GM21528 (cell line): ENCODE measurements at regions not wholly inside any gene's neighbourhood (a gene's known extent, or its start where the extent isn't known, plus 50 kb on each side); places are given as distances from the start of the nearest gene placed in this dataset.

ENCODE experiments used
- ATAC-seq: cut with Tn5 transposase; IDR thresholded peaks from one replicate; pipeline ENCODE4 v1.9.1; 2021; ENCODE audit warnings: mild to moderate bottlenecking, moderate library complexity; ENCODE audit not compliant: unreplicated experiment, low FRiP score

- ATAC-seq = no peak
Measured at GRCh38 chr15:95497634-95498033, 832.9 kb upstream of the NR2F2 start.

DNA sequence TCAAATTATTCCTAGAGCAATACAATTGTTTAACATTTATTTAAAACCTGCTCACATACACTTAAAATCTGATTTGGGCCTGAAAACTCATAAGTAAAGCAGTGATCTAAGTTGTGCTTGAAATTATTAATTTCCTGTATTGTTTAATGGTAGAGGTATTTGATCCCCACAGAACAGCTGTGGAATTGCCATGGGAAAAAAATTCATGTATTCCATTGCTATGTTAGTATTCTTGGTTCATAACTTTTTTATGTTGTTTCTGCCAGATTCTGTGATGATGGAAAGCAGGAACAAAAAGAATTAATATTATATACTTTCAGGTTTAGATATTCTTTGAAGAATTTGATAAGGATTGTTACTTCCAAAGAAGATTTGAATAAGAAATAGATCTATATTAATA, 831.5 kb upstream of the NR2F2 start:
- ATAC-seq = no peak

DNA sequence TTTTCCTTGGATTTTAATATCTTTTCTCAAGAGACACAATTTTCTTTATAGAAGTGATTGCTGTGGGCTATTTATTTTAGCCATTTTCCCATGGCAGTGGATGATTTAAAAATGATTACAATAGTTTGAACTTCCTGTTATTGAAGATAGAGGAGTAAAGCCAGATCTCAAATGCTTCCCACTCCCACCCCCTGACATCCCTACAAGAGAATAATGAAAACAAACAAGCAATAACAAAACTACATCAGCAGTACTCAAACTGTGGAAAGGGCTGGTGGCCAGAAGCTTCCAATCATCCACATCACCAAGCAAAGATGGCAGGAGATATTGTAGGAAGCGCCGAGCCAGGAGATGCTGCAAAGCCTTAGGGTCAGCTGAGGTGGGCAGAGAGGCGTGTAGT, 831.1 kb upstream of the NR2F2 start:
- no peak for ATAC-seq

DNA sequence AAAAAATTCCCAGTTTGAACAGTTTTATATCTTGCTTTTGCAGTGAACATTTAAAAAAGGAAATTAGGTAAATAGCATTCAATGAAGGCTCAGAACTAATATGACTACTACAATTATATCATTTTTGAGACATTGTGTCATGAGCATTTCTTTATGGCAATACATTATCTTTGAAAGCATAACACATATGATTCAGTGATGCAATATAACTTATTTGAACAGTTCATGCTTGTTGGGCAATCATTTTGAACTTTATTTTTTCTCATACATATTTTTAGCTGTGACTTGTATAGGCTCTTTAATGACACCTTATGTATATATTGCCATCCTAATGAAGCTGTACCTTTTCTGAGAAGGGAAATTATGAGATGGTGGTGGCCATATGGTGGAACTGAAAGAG, 828.6 kb upstream of the NR2F2 start:
- no peak for ATAC-seq

GRCh38 chr15:95503107-95503506, 827.4 kb upstream of the NR2F2 start:
- no peak for ATAC-seq

DNA sequence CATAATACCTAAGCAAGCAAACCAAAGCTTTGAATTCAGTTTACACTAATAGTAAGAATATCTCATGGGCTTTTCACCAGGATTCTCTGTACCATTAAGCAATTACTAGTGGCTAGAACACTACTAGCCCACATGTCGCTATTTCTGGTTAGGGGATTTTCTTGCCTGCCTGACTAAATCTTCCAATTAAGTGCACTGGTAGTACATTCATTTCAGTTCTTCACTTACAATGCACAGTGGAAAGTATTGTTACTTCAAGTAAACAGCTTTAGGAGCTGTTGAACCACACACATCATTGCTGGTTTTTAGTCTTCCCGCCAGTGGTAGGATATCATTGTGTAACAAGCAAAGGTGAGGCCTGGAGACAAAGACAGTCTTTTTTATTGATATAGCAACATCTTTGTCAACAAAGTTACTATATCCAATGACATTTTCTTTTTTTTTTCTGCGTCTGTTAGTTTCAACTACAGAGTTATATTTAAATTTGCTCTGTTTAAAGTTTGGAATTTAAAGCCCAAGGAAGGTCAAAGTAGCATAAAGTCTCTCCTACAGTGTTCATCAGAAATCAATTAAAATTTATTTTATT, 826.8 kb upstream of the NR2F2 start:
- ATAC-seq = no peak

DNA sequence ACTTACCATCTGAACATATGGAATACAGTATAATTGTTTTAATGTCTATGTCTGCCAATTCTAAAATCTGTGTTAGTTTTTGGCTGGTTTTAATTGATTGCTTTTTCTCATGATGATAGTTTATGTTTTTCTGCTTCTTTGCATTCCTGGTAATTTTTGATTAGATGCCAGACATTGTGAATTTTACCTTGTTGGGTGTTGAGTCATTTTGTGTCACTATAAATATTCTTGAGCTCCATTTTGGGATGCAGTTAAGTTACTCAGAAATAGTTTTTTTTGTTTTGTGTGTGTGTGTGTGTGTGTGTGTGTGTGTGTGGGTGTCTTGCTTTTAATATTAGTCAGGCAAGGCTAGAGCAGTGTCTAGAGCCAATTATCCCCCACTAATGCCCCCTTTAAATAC, 818.8 kb upstream of the NR2F2 start:
- no peak for ATAC-seq

GRCh38 chr15:95512906-95513305, 817.6 kb upstream of the NR2F2 start:
- no peak for ATAC-seq

- ATAC-seq = no peak
Measured at GRCh38 chr15:95519887-95520286, 810.6 kb upstream of the NR2F2 start.

- ATAC-seq = no peak
Measured at GRCh38 chr15:95520511-95520910, 810.0 kb upstream of the NR2F2 start.

GRCh38 chr15:95520922-95521321, 809.6 kb upstream of the NR2F2 start:
- ATAC-seq = no peak

DNA sequence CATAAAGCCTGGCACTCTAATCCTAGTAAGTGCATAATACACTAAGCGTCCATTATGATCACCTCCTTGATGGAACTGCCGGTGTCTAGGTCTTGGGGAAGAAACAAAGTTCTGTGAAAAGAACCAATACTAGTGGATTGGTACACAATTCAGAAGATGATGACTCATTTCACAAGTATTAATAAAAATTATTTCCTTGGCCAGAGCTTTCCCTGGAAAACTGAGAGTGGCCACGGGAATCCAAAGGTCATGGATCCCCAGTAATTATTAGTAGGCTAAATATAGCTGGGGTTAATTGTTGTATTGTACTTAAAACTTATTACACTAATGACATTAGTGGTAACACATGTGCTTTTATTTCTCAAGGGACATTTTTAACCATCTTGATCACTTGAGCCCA, 808.0 kb upstream of the NR2F2 start:
- ATAC-seq = no peak

GRCh38 chr15:95528920-95529319, 801.6 kb upstream of the NR2F2 start:
- ATAC-seq = no peak

GRCh38 chr15:95536638-95537037, 793.9 kb upstream of the NR2F2 start:
- ATAC-seq = no peak

GRCh38 chr15:95538693-95539092, 791.8 kb upstream of the NR2F2 start:
- no peak for ATAC-seq

GRCh38 chr15:95541301-95541700, 789.2 kb upstream of the NR2F2 start:
- no peak for ATAC-seq

GRCh38 chr15:95549168-95549738, 781.2 kb upstream of the NR2F2 start:
- ATAC-seq = no peak

GRCh38 chr15:95550702-95551101, 779.8 kb upstream of the NR2F2 start:
- no peak for ATAC-seq

- ATAC-seq = no peak
Measured at GRCh38 chr15:95556225-95556624, 774.3 kb upstream of the NR2F2 start.

DNA sequence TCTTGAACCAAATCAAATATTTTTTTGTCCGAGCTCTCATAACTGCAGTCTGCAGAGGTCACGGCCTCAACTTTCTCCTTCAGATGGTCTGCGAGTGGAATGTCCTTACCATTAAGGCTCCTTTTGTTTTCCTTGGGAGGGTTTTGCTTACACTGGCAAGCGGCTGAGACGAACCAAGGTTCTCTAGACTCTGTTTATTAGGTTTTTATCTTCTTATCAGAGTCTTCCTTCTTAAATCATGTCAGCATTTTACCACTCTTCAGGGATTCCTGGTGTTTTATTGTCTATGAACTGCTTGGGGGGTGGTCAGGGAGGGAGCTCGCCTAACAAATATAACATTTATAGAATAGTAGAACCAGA, 773.7 kb upstream of the NR2F2 start:
- ATAC-seq = no peak

GRCh38 chr15:95557226-95558046, 773.1 kb upstream of the NR2F2 start:
- ATAC-seq = no peak

DNA sequence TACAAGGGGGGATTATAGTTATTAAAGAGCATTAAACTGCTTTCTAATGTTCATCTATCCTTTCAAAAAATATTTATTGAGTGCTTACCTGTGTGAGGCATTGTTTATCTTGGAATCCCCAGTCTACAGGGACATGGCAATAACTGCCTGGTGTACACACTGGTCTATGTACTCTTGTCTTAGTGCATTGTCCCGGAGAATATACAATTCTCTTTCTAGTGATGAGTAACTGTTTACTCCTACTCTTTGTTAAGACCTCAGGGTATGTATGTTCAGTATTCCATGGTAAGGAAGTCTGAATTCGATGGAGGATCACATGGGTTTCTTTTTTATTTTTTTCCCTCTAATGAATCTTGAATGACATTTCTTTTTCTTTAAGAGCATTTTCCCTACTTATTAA, 772.4 kb upstream of the NR2F2 start:
- no peak for ATAC-seq
